ENCODE measurements at regions not wholly inside any gene's neighbourhood (a gene's known extent, or its start where the extent isn't known, plus 50 kb on each side); places are given as distances from the start of the nearest gene placed in this dataset.

DNA sequence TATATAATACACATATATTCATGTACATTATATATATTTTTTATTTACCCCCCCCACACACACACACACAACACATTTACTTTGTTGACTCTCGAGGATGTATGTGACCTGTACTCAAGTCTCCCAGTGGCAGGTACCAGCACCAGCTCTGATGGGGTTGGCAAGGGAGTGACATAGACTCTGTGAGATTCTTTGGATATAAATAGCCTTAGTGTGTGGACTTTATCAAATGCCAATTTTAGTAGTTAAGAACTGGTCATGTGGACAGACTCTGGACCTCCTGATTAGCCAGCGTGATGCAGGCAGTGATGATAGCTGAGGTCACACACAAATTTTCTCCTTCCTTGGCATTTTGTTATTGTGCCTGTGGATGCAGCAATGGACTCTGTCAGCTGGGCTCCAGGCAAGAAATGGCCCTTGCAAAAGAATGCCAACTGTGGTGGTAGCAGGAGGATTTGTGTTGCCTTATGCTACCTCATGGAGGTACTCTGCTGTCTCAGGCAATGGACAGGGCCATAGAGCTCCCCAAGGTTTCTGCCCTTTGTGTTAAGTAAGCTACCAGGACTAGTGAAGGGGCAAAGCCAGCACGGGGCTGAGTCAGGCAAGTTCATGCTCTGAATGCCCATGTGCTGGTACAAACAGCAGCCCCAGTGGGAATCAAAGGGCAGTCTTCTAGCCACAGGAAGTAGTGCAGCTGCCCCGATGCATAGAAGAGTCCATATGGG, 224.6 kb upstream of the ZWINT start (continued):
- TF ChIP-seq MEF2A (IDR thresholded peaks at IDR 0.05; ENCODE audit: insufficient read depth, low read depth, low read length) = no peak
- no peak for TF ChIP-seq NKRF (conservative IDR thresholded peaks at IDR 0.05)
- TF ChIP-seq SP1 (IDR thresholded peaks at IDR 0.05; ENCODE audit: low read depth, low read length) = no peak
- TF ChIP-seq, protein P1, sequence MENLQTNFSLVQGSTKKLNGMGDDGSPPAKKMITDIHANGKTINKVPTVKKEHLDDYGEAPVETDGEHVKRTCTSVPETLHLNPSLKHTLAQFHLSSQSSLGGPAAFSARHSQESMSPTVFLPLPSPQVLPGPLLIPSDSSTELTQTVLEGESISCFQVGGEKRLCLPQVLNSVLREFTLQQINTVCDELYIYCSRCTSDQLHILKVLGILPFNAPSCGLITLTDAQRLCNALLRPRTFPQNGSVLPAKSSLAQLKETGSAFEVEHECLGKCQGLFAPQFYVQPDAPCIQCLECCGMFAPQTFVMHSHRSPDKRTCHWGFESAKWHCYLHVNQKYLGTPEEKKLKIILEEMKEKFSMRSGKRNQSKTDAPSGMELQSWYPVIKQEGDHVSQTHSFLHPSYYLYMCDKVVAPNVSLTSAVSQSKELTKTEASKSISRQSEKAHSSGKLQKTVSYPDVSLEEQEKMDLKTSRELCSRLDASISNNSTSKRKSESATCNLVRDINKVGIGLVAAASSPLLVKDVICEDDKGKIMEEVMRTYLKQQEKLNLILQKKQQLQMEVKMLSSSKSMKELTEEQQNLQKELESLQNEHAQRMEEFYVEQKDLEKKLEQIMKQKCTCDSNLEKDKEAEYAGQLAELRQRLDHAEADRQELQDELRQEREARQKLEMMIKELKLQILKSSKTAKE (IDR thresholded peaks at IDR 0.05; ENCODE audit: low read depth, poor library complexity, severe bottlenecking) = no peak

DNA sequence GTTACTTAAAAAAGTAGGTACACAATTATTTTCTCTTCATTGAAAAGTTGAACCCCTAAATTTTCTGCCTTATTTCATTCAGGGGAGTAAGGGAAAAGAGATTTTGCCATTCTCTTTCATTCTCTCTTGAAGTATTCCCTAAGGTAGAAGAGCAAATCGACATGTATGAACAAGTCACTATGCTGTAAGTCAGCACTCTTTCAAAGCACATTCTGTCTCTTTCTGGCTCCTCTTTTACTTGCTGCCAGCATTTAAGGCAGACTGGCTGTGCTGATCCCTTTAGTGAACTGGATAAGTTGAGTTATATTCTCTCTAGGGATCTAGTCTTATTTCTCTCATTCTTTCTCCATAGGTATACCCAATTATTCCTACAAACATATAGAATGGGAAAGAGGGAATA, 222.3 kb upstream of the ZWINT start:
- TF ChIP-seq SP1 (IDR thresholded peaks at IDR 0.05; ENCODE audit: low read depth, low read length) (no peak), ASH2L (IDR thresholded peaks at IDR 0.05; ENCODE audit: borderline replicate concordance, low read depth) (no peak), TARDBP (IDR thresholded peaks at IDR 0.05; ENCODE audit: borderline replicate concordance) (no peak), ZNF24 (IDR thresholded peaks at IDR 0.05) (no peak), E2F4 (IDR thresholded peaks at IDR 0.05; ENCODE audit: low read depth, low read length) (no peak), ZZZ3 (IDR thresholded peaks at IDR 0.05; ENCODE audit: control insufficient read depth, insufficient read length, low read depth) (no peak), E2F8 (IDR thresholded peaks at IDR 0.05; ENCODE audit: low read depth, partially characterized antibody) (no peak), POLR2AphosphoS5 (IDR thresholded peaks at IDR 0.05; ENCODE audit: low read length) (no peak), POLR2A (IDR thresholded peaks at IDR 0.05; ENCODE audit: low read depth, low read length) (no peak), BRCA1 (IDR thresholded peaks at IDR 0.05; ENCODE audit: low read depth, low read length) (no peak)
- Histone ChIP-seq H3K4me2 (ENCODE audit: control insufficient read depth, insufficient read depth) (no peak overlapping the region), H3K36me3 (ENCODE audit: control insufficient read depth in 2 of 2, insufficient read depth in 2 of 2, low read length in 1 of 2) (no peaks in the 10 kb centered on the region), H3K27me3 (replicated peaks in 1 of 2; ENCODE audit: control insufficient read depth in 2 of 2, insufficient read depth in 2 of 2, low read length in 1 of 2) (no peaks in the 10 kb centered on the region), H3K4me3 (no peak overlapping the region), H2AFZ (ENCODE audit: control insufficient read depth, low read depth, low read length) (no peak overlapping the region), H3K79me2 (ENCODE audit: control insufficient read depth, insufficient read depth, low read length) (no peaks in the 10 kb centered on the region), H4K20me1 (ENCODE audit: control insufficient read depth, insufficient read depth) (no peaks in the 10 kb centered on the region), H3K4me1 (ENCODE audit: control insufficient read depth, insufficient read depth, low read length) (no peaks in the 10 kb centered on the region), H3K9me3 (replicated peaks; ENCODE audit: control insufficient read depth, insufficient read depth, low read length) (no peaks in the 10 kb centered on the region), H3K27ac (ENCODE audit: control insufficient read depth, insufficient read depth) (no peak overlapping the region), H3K9ac (ENCODE audit: control insufficient read depth, insufficient read depth, low read length) (no peak overlapping the region)
- ATAC-seq = no peak
- ChIA-PET CTCF (interaction anchor here (1.6 kb wide), 1 partner anchor 12 kb away, joined by 5 read pairs; no protein-coding TSS in a partner anchor), SMC1A (ENCODE audit: uncharacterized antibody, unreplicated experiment) (no interaction called here), RAD21 (ENCODE audit: unreplicated experiment) (interaction anchor here (1.4 kb wide), 1 partner anchor 23 kb away, joined by 4 read pairs; no protein-coding TSS in a partner anchor), POLR2A (no interaction called here)
- FAIRE-seq = no peak
- intact Hi-C loops (cut with micrococcal nuclease; ENCODE audit: unreplicated experiment) (no loop called here), in situ Hi-C loops (cut with MboI) (no loop called here)
- no TSS peak for BruUV-seq (replicated peaks)
- no peak for DNase-seq (ENCODE audit: low read depth, low spot score)
- WGBS (ENCODE audit: insufficient coverage, insufficient replicate concordance, low lambda C conversion rate, missing lambda C conversion rate) = 0% methylated on average over 1 of the region's 1 CpG

Data from GM12878 (cell line).